WTC11 (cell line): ENCODE measurements at regions not wholly inside any gene's neighbourhood (a gene's known extent, or its start where the extent isn't known, plus 50 kb on each side); places are given as distances from the start of the nearest gene placed in this dataset.

Source experiments
- ATAC-seq: fragments of 200-7000 bp; cut with Tn5 transposase; 2 replicates; pipeline ENCODE4 v1.10.0; 2021; ENCODE audit warnings: mild to moderate bottlenecking, moderate library complexity
- CTCF ChIA-PET: fragments of 300-600 bp; sonication (Branson Sonifier 250); formaldehyde crosslinking; loops from one replicate; lab custom pipeline; 2021; ENCODE audit warnings: antibody characterized with exemption; lab: Charles Lee
- POLR2A ChIA-PET: fragments of 350-600 bp; sonication (Branson Sonifier 250); formaldehyde crosslinking; loops from one replicate; lab custom pipeline; 2021; ENCODE audit warnings: antibody characterized with exemption; lab: Charles Lee
- DNase-seq: peaks from one replicate; pipeline ENCODE4 v3.0.0; 2021; ENCODE audit warnings: low spot score
- H3K27ac Mint-ChIP-seq: 2 replicates; pipeline ENCODE4 v1.8.0; 2021; ENCODE audit warnings: mixed read lengths
- H3K27me3 Mint-ChIP-seq: 2 replicates; pipeline ENCODE4 v1.8.0; 2021; ENCODE audit warnings: low read depth, mild to moderate bottlenecking, moderate library complexity, mixed read lengths
- H3K36me3 Mint-ChIP-seq: 2 replicates; pipeline ENCODE4 v1.8.0; 2021; ENCODE audit warnings: mixed read lengths
- H3K4me1 Mint-ChIP-seq: 2 replicates; pipeline ENCODE4 v1.8.0; 2022; ENCODE audit warnings: mixed read lengths
- H3K4me3 Mint-ChIP-seq: 2 replicates; pipeline ENCODE4 v1.8.0; 2021; ENCODE audit warnings: mild to moderate bottlenecking, moderate library complexity, mixed read lengths
- H3K9me3 Mint-ChIP-seq: 2 replicates; pipeline ENCODE4 v1.8.0; 2021; ENCODE audit warnings: mixed read lengths
- ATF3 ChIP-seq: sonication (generic); formaldehyde crosslinking; conservative IDR thresholded peaks from 2 replicates; pipeline ENCODE4 v1.8.1; 2022; ENCODE audit warnings: mild to moderate bottlenecking, missing genetic modification reagents
- CBFB ChIP-seq: sonication (generic); formaldehyde crosslinking; IDR thresholded peaks from 2 replicates; pipeline ENCODE4 v1.8.1; 2022; ENCODE audit warnings: mild to moderate bottlenecking, low read depth, missing genetic modification reagents
- CREB1 ChIP-seq: sonication (generic); formaldehyde crosslinking; IDR thresholded peaks from 2 replicates; pipeline ENCODE4 v1.8.0; 2023; ENCODE audit warnings: mild to moderate bottlenecking, missing genetic modification reagents
- E2F1 ChIP-seq: sonication (generic); formaldehyde crosslinking; IDR thresholded peaks from 2 replicates; pipeline ENCODE4 v1.8.0; 2022; ENCODE audit warnings: mild to moderate bottlenecking, missing genetic modification reagents
- ELF4 ChIP-seq: sonication (generic); formaldehyde crosslinking; IDR thresholded peaks from 2 replicates; pipeline ENCODE4 v1.8.1; 2022; ENCODE audit warnings: low read depth, mild to moderate bottlenecking, moderate library complexity, missing genetic modification reagents
- ETV6 ChIP-seq: sonication (generic); formaldehyde crosslinking; IDR thresholded peaks from 2 replicates; pipeline ENCODE4 v1.8.1; 2022; ENCODE audit warnings: mild to moderate bottlenecking, missing genetic modification reagents
- HMGA2 ChIP-seq: fragments of 250-450 bp; sonication (Bioruptor Pico); IDR thresholded peaks from 2 replicates; pipeline ENCODE4 v1.4.0; 2021; ENCODE audit warnings: mild to moderate bottlenecking, moderate library complexity
- NFATC4 ChIP-seq: fragments of 250-450 bp; sonication (Bioruptor Pico); IDR thresholded peaks from 2 replicates; pipeline ENCODE4 v1.9.0; 2021; ENCODE audit warnings: mild to moderate bottlenecking
- NFYB ChIP-seq: sonication (generic); formaldehyde crosslinking; conservative IDR thresholded peaks from 2 replicates; pipeline ENCODE4 v1.8.0; 2022; ENCODE audit warnings: low read depth, missing genetic modification reagents
- OVOL2 ChIP-seq: fragments of 250-450 bp; sonication (Bioruptor Pico); IDR thresholded peaks from 2 replicates; pipeline ENCODE4 v1.9.0; 2021; ENCODE audit warnings: mild to moderate bottlenecking, borderline replicate concordance
- TP53 ChIP-seq: sonication (generic); formaldehyde crosslinking; IDR thresholded peaks from 2 replicates; pipeline ENCODE4 v1.8.1; 2023; ENCODE audit warnings: mild to moderate bottlenecking, missing genetic modification reagents
- ZBTB43 ChIP-seq: sonication (generic); formaldehyde crosslinking; IDR thresholded peaks from 2 replicates; pipeline ENCODE4 v1.8.1; 2023; ENCODE audit warnings: mild to moderate bottlenecking, missing genetic modification reagents
- ZNF219 ChIP-seq: sonication (generic); formaldehyde crosslinking; IDR thresholded peaks from 2 replicates; pipeline ENCODE4 v1.8.0; 2023; ENCODE audit warnings: missing genetic modification reagents, mild to moderate bottlenecking, borderline replicate concordance
- TF ChIP-seq, protein P1 (sequence below): fragments of 250-450 bp; sonication (Bioruptor Pico); conservative IDR thresholded peaks from 2 replicates; pipeline ENCODE4 v1.9.0; 2021; ENCODE audit warnings: mild to moderate bottlenecking
- TF ChIP-seq, protein P2 (sequence below): sonication (generic); formaldehyde crosslinking; IDR thresholded peaks from 2 replicates; pipeline ENCODE4 v1.8.1; 2023; ENCODE audit warnings: mild to moderate bottlenecking, moderate library complexity, missing genetic modification reagents
- TF ChIP-seq, protein P3 (sequence below): fragments of 250-450 bp; sonication (Bioruptor Pico); IDR thresholded peaks from 2 replicates; pipeline ENCODE4 v1.9.0; 2021; ENCODE audit warnings: mild to moderate bottlenecking, borderline replicate concordance
- TF ChIP-seq, protein P4 (sequence below): sonication (generic); formaldehyde crosslinking; IDR thresholded peaks from 2 replicates; pipeline ENCODE4 v1.8.0; 2022; ENCODE audit warnings: mild to moderate bottlenecking, missing genetic modification reagents

GRCh38 chr16:51261919-51262318 lies 110.8 kb upstream of the SALL1 start:
- ChIA-PET POLR2A (no interaction called here), CTCF (no interaction called here)
- H3K27ac Mint-ChIP-seq: no peak overlapping the region
- H3K4me3 Mint-ChIP-seq: no peak overlapping the region
- H3K27me3 Mint-ChIP-seq: no peaks in the 10 kb centered on the region
- DNase-seq (no peak), ATAC-seq (no peak)
- peaks cover 13% of the 10 kb centered on the region for H3K4me1 Mint-ChIP-seq
- H3K36me3 Mint-ChIP-seq: peaks cover 14% of the 10 kb centered on the region
- TF ChIP-seq ELF4 (CRISPR knock-in tag): no peak
- TF ChIP-seq HMGA2 (CRISPR knock-in tag): no peak
- no peak for TF ChIP-seq CBFB (CRISPR knock-in tag)
- no peak for TF ChIP-seq CREB1
- no peak for TF ChIP-seq ATF3 (CRISPR knock-in tag)
- TF ChIP-seq, protein P1, sequence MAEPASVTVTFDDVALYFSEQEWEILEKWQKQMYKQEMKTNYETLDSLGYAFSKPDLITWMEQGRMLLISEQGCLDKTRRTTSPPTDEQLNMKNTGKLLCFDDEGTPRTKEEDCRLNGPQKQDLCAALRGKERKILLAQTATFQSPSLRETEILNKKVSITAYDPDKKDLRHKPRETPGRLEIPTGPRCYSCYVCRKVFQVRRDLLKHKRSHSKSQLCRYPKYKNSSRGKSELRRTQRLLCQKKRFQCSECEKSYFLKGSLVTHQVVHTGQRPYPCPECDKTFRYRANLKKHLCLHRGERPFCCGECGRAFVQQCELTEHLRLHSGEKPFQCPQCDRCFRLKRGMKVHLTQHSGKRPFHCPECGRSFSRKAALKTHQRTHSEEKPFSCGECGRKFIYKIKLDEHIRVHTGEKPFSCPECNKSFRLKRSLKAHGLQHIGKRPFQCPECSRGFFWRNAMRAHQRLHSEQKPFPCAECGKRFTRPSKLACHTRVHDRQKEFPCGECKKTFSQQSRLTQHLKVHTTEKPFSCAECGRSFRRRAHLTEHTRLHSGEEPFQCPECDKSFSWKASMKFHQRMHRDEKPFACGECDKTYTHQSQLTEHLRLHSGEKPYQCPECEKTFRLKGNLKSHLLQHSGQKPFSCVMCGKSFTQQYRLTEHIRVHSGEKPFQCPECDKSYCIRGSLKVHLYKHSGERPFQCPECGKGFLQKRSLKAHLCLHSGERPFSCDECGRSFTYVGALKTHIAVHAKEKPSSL (CRISPR knock-in tag): no peak
- TF ChIP-seq TP53: no peak
- no peak for TF ChIP-seq ZNF219 (CRISPR knock-in tag)
- TF ChIP-seq NFATC4 (CRISPR knock-in tag): no peak
- no peak for TF ChIP-seq ZBTB43
- TF ChIP-seq, protein P2, sequence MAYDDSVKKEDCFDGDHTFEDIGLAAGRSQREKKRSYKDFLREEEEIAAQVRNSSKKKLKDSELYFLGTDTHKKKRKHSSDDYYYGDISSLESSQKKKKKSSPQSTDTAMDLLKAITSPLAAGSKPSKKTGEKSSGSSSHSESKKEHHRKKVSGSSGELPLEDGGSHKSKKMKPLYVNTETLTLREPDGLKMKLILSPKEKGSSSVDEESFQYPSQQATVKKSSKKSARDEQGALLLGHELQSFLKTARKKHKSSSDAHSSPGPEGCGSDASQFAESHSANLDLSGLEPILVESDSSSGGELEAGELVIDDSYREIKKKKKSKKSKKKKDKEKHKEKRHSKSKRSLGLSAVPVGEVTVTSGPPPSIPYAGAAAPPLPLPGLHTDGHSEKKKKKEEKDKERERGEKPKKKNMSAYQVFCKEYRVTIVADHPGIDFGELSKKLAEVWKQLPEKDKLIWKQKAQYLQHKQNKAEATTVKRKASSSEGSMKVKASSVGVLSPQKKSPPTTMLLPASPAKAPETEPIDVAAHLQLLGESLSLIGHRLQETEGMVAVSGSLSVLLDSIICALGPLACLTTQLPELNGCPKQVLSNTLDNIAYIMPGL (CRISPR knock-in tag): no peak
- no peak for TF ChIP-seq OVOL2 (CRISPR knock-in tag)
- TF ChIP-seq NFYB (CRISPR knock-in tag): no peak
- TF ChIP-seq E2F1 (CRISPR knock-in tag): no peak
- TF ChIP-seq ETV6 (CRISPR knock-in tag): no peak
- TF ChIP-seq, protein P3, sequence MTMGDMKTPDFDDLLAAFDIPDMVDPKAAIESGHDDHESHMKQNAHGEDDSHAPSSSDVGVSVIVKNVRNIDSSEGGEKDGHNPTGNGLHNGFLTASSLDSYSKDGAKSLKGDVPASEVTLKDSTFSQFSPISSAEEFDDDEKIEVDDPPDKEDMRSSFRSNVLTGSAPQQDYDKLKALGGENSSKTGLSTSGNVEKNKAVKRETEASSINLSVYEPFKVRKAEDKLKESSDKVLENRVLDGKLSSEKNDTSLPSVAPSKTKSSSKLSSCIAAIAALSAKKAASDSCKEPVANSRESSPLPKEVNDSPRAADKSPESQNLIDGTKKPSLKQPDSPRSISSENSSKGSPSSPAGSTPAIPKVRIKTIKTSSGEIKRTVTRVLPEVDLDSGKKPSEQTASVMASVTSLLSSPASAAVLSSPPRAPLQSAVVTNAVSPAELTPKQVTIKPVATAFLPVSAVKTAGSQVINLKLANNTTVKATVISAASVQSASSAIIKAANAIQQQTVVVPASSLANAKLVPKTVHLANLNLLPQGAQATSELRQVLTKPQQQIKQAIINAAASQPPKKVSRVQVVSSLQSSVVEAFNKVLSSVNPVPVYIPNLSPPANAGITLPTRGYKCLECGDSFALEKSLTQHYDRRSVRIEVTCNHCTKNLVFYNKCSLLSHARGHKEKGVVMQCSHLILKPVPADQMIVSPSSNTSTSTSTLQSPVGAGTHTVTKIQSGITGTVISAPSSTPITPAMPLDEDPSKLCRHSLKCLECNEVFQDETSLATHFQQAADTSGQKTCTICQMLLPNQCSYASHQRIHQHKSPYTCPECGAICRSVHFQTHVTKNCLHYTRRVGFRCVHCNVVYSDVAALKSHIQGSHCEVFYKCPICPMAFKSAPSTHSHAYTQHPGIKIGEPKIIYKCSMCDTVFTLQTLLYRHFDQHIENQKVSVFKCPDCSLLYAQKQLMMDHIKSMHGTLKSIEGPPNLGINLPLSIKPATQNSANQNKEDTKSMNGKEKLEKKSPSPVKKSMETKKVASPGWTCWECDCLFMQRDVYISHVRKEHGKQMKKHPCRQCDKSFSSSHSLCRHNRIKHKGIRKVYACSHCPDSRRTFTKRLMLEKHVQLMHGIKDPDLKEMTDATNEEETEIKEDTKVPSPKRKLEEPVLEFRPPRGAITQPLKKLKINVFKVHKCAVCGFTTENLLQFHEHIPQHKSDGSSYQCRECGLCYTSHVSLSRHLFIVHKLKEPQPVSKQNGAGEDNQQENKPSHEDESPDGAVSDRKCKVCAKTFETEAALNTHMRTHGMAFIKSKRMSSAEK (CRISPR knock-in tag): no peak
- TF ChIP-seq, protein P4, sequence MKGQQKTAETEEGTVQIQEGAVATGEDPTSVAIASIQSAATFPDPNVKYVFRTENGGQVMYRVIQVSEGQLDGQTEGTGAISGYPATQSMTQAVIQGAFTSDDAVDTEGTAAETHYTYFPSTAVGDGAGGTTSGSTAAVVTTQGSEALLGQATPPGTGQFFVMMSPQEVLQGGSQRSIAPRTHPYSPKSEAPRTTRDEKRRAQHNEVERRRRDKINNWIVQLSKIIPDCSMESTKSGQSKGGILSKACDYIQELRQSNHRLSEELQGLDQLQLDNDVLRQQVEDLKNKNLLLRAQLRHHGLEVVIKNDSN (CRISPR knock-in tag): no peak
- peaks cover 39% of the 10 kb centered on the region for H3K9me3 Mint-ChIP-seq
